GM12875 (cell line): ENCODE measurements at regions not wholly inside any gene's neighbourhood (a gene's known extent, or its start where the extent isn't known, plus 50 kb on each side); places are given as distances from the start of the nearest gene placed in this dataset.

Source experiments
- H3K4me3 ChIP-seq: one replicate; pipeline ENCODE4 v1.5.1; 2011; ENCODE audit warnings: low read depth, low read length, control low read depth
- CTCF ChIP-seq: IDR thresholded peaks from 2 replicates; pipeline ENCODE4 v1.5.1; 2011; ENCODE audit warnings: low read depth, mild to moderate bottlenecking, control low read depth, inconsistent platforms, low read length, moderate library complexity, borderline replicate concordance; ENCODE audit not compliant: insufficient read depth

GRCh38 chr11:134705858-134706257, 293.8 kb upstream of the B3GAT1 start:
- TF ChIP-seq CTCF: no peak
- H3K4me3 ChIP-seq: no peak overlapping the region

GRCh38 chr11:134702827-134703226, 290.8 kb upstream of the B3GAT1 start:
- H3K4me3 ChIP-seq: no peak overlapping the region
- TF ChIP-seq CTCF: no peak

- no peak overlapping the region for H3K4me3 ChIP-seq
- no peak for TF ChIP-seq CTCF
These were observed 289.6 kb upstream of the B3GAT1 start for GRCh38 chr11:134701564-134702165.

- no peak overlapping the region for H3K4me3 ChIP-seq
- no peak for TF ChIP-seq CTCF
These were observed 288.1 kb upstream of the B3GAT1 start for GRCh38 chr11:134700101-134700640.

- H3K4me3 ChIP-seq: no peak overlapping the region
- no peak for TF ChIP-seq CTCF
These were observed 284.4 kb upstream of the B3GAT1 start for GRCh38 chr11:134696455-134696854.

GRCh38 chr11:134691985-134692384, 279.9 kb upstream of the B3GAT1 start:
- no peak for TF ChIP-seq CTCF
- no peak overlapping the region for H3K4me3 ChIP-seq

GRCh38 chr11:134691295-134691873, 279.3 kb upstream of the B3GAT1 start:
- H3K4me3 ChIP-seq: no peak overlapping the region
- no peak for TF ChIP-seq CTCF
